Kidney glomerular epithelial cell (primary cell): ENCODE measurements at regions not wholly inside any gene's neighbourhood (a gene's known extent, or its start where the extent isn't known, plus 50 kb on each side); places are given as distances from the start of the nearest gene placed in this dataset.

Source experiments
- DNase-seq: peaks from one replicate; lab custom pipeline; 2025; lab: John Stamatoyannopoulos, UW

GRCh38 chr2:12417786-12418185 lies 298.9 kb upstream of the TRIB2 start:
- DNase-seq: no peak

GRCh38 chr2:12419803-12420202 lies 296.9 kb upstream of the TRIB2 start:
- DNase-seq: no peak

- no peak for DNase-seq
Measured at GRCh38 chr2:12421046-12421445, 295.7 kb upstream of the TRIB2 start.

DNA sequence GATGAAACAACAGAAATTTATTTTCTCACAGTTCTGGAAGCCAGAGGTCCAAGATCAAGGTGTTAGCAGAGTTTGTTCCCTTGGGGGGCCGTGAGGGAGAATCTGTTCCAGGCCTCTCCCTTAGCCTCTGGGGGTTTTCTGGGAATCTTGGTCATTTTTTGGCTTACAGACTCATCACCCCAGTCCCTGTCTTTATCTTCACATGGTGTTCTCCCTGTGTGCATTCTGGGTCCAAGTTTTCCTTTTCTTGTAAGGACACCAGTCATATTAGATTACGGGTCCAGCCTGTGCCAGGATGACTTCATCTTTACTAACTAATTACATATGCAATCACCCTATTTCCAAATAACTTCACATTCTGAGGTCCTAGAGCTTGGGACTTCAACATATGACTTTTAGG lies 292.5 kb upstream of the TRIB2 start:
- no peak for DNase-seq

GRCh38 chr2:12424809-12425208 lies 291.9 kb upstream of the TRIB2 start:
- DNase-seq: no peak

DNA sequence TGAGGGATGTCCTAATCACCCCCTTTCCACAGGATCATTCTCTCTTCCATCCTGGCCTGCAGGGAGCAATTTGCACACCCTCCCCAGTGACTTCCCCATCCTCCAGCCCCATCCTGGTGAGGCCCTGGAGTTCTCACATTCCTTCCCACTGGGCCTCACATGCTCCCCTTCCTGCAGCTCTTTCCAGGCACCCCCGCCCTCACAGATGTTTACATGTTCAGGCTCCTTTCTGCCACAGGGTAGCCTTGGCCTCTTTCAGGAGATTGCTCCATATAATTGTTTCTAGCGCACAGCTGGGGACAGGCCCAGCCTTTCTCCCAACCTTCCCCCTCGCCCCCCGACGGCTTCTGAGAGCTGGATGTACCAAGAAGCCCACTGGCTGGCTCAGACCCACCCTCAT lies 288.4 kb upstream of the TRIB2 start:
- DNase-seq: no peak

- no peak for DNase-seq
Measured at GRCh38 chr2:12428786-12429185, 287.9 kb upstream of the TRIB2 start.

DNA sequence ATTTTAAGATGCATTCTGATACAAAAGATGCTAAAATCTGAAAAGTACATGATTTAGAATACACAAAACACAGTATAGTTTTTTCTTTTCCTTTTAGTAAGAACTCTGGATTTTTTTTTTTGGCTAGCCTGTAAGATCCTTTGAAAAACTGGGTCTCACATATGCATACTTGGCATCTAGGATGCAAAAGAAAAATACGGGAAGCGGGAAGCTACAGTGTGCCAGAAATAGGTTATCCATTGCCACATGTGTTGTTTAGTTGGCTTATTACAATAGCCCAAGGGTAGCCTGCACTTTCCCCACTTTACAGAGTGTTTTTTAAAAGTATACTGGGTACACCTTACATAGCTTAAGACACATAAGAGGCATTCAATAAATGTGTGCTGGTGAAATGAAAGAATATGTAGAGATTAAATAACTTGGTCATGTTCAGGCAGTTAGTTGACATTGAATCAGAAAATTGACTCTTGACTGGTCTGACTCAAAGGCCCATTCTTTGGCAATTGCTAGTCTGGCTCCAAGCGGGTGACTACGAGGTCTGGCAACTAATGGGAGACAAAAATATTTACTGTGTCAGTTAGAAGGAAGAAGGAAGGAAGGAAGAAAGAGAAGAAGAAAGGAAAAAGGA lies 286.8 kb upstream of the TRIB2 start:
- no peak for DNase-seq

- DNase-seq: peak; percentile 22
Measured at GRCh38 chr2:12430407-12431133, 286.2 kb upstream of the TRIB2 start.

GRCh38 chr2:12432985-12433625 lies 283.6 kb upstream of the TRIB2 start:
- no peak for DNase-seq

DNA sequence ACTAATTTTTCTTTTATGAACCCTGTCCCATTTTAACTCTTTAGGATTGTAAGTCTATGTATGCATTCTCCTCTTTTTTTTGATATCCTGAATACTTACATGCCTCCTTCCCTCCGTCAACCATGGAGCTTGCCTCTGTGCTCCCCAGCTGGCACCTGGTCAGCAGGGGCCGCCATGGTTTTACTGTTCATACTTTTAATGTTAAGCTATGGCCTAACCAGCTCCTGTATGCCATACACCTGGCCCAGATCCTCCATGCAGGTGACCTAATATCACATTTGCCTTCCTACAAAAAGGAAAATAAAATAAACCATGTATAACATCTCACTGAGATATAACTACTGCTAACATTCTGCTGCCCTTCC lies 283.1 kb upstream of the TRIB2 start:
- DNase-seq: no peak

- no peak for DNase-seq
Measured at GRCh38 chr2:12434630-12435098, 282.1 kb upstream of the TRIB2 start.

DNA sequence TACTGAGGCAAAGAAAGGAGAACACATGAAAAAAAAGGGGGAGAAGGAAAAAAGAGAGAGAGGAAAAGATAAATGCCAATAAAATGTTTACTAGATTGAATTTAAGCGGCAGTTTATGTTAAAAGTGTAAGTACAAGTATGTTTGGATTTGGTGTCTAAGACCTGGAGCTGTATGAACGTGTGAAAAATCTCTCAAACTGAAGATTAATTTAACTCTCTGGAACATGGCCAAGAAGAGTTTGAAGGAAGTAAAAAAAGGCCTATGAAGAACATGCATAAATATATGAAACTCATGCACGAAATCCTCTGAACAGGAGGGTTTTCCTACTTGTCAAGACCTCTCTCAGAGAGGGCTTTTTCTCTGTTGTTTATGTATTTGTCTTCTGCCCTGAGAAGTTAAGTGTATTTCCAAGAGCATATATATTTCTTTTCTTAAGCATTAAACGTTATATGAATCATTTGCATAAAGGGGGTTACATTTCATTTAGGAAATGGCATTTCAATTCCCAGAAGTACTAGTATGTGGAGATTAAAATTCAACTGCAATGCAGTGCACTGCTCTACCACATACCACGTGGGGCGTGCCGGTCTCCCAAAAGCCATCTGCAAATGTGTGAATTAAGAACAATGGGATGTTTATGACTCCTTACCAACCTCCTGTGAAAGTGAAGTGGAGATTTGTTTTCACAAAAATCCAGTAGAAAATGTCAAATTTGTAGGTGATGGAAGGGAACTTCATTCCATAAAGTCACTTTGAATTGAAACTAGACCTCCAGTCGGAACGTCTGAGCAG lies 281.1 kb upstream of the TRIB2 start:
- no peak for DNase-seq

- no peak for DNase-seq
Measured at GRCh38 chr2:12436483-12436882, 280.3 kb upstream of the TRIB2 start.

- no peak for DNase-seq
Measured at GRCh38 chr2:12436935-12437561, 279.7 kb upstream of the TRIB2 start.

DNA sequence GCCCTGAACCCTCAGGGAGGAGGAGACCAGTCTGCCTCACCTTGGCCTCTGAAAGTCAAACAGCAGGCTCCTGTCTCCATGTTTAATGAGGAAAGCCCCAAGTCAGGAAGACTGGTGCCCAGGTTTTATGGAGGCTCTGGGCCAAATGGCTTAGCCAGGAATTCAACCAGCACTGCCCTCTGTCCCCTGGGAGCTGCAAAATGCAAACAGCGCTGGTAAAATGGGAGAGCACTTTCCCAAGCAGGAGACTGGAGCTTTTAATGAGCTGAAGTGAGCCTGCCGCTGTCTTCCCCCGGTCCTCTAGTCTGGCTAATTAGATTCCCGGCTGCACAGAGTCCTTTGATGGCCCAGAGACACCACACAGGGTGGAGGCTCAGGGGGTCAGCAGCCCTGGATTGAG lies 276.0 kb upstream of the TRIB2 start:
- no peak for DNase-seq

DNA sequence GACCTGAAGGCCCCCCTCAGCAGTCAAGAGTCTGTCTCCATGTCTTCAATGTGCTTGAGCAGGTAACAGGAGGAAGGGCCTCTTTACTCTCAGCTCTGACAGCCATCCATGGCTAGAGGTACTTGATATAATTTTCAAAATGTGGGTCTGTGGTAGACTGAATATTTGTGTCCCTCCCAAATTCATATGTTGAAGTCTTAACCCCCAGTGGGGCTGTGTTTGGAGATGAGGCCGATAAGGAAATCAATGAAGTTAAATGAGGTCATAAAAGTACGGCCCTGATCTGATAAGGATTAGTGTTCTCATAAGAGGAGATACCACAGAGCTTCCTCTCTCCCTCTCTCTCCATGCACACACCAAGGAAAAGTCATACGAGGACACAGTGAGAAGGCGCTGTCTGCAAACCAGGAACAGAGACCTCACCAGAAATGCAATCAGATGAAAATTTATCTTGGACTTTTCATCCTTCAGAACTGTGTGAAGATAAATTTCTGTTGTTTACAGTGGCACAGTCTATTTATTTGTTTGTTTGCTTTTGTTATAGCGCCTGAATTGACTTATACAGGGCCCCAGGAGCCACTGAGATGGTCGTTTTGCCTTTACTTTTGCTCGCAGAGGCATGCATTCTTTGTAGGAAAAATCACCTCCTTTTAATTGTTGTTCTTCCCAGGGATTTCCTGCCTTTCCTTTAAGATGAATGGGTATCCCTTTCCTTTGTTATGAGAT lies 274.8 kb upstream of the TRIB2 start:
- no peak for DNase-seq

DNA sequence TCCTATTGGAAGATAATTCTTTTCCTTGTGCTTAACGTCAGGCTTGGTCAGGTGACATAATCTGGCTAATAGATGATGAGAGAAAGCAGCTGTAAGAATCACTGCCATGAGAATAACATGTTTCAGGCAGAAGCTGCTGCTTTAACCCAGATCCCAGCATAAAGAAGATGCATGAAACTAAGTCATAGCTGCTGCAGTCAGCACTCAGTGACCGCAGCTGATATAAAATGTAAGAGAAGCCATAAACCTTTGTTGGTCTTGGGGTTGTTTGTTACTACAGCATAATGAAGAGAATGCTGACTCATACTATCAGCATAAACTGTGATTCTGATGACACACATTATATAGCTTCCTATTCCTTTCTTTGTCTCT lies 274.3 kb upstream of the TRIB2 start:
- DNase-seq: no peak

GRCh38 chr2:12448846-12449505 lies 267.8 kb upstream of the TRIB2 start:
- DNase-seq: no peak

DNA sequence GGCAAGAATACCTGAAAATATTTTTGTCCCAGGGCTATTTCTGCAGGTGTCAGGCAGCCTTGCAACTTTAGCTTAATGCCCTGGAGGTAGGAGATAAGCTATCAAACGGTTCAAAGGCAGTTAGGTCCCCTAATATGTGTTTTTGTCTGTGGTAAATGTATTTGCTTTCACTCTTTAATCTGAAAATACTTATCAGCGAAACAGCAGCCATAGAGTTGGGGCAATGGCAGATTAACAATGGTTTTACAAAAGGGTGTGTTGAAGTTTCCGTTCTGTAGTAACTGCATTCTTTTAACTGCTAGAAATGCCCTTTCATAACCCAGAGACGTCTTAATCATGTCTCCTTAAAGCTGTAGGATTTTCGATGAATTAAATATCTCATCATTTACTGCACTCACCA lies 265.0 kb upstream of the TRIB2 start:
- DNase-seq: no peak

- no peak for DNase-seq
Measured at GRCh38 chr2:12452185-12452584, 264.6 kb upstream of the TRIB2 start.
